GM18870 (cell line): ENCODE measurements at regions not wholly inside any gene's neighbourhood (a gene's known extent, or its start where the extent isn't known, plus 50 kb on each side); places are given as distances from the start of the nearest gene placed in this dataset.
"Not testable (repeated sequence)": the region's sequence is repeated elsewhere in the genome, so short reads cannot be mapped to it uniquely, and the experiment has no call there.

Experiments used
- ATAC-seq: cut with Tn5 transposase; IDR thresholded peaks from one replicate; pipeline ENCODE4 v1.9.1; 2021; ENCODE audit warnings: moderate library complexity; ENCODE audit not compliant: unreplicated experiment

DNA sequence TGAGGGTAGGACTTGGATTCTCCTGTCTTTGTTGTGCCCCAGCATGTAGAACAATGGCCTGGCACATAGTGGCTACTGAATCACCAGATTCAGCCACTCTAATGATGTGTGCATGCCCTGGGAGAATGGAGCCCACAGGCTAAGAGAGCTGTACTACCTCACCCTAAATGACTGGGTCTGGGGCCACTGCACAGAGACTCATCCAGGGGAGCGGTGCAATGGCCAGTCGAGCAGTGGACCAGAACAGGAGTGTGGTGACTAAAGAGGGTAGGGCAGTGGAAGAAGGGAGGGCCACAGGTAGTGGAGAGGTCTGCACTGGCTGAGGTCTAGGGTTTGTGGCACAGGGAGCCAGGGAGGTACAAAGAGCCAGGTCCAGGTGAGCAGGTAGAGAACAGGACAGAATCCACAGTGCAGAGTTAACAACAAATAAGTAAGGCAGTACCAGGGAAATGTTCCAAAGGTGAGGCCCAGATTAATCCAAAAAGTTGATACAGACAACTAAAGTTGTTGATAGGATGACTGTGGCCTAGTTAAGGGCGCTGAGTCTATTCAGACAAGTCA, 142.7 kb upstream of the ATP11B start:
- no peak for ATAC-seq

DNA sequence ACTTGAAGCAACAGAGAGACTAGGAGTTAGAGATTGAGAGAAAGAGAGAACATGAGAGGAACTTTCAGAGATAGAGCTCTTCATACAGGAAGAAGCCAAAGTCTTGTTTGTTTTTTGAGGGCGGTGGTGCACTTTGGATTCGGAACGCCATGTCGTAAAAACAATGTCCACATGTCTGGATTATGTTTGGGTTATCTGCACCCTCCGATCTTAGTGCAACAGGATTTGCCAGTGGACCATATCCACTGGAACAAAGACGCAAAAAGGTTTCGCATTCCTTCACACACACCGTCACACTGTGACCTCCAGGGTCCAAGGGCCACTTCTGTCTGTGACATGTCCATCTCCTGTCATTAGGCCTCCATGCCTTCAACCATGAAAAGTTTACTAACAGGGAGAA, 141.8 kb upstream of the ATP11B start:
- no peak for ATAC-seq

DNA sequence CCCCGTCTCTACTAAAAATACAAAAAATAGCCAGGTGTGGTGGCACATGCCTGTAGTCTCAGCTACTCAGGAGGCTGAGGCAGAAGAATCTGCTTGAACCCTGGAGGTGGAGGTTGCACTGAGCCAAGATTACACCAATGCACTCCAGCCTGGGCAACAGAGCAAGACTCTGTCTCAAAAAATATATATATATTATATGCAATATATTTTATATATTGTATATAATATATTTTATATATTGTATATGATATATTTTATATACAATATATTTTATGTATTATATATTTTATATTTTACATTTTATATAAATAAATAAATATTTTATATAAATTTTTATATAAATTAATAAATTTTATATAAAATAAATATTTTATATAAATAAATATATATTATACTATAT, 140.2 kb upstream of the ATP11B start:
- ATAC-seq = not testable (repeated sequence)

- ATAC-seq = no peak
These were observed 124.8 kb upstream of the ATP11B start for GRCh38 chr3:182668541-182668940.

GRCh38 chr3:182668974-182669373, 124.3 kb upstream of the ATP11B start:
- ATAC-seq = no peak

DNA sequence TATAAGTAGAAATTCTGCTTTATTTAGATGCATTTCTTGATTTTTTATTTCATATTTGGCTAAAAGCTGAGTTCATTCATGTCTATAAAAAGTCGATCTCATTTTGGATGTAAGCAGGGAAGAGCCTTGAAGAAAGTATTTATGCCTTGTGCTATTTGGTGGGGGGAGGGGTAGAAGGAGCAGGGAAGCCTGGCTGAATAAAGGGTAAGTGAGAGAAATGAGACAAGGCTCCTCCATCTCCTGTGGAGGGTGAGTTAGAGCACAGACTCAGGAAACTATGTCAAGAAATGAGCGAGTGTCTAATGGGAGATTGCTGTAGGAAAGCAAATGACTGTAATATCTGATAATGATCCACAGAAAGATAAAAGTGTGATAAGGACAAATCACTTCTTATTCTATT, 121.8 kb upstream of the ATP11B start:
- ATAC-seq = no peak

- no peak for ATAC-seq
These were observed 121.4 kb upstream of the ATP11B start for GRCh38 chr3:182671942-182672341.

- no peak for ATAC-seq
These were observed 120.0 kb upstream of the ATP11B start for GRCh38 chr3:182673336-182673735.

- peak; percentile 66 for ATAC-seq
These were observed 110.8 kb upstream of the ATP11B start for GRCh38 chr3:182682263-182683241.

DNA sequence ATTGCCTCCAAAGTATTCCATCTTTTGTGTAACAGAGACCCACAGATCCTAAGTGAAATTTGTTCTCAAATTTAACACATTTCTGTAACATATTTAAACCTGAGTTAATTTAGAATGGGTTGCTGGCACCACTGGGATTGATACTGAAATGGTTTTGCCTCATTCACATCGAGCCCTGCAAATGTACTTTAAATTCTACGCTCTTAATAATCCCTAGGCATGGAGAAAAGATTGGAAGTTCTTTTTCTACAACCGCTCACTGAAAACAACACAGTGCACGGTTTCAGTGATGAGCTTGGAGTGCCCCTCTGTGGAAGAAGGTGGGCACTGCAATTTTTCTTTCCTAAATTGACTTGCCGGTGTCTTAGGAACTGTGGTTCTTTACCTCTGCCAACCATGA, 109.9 kb upstream of the ATP11B start:
- peak; percentile 77 for ATAC-seq

- ATAC-seq = peak; percentile 16
These were observed 109.4 kb upstream of the ATP11B start for GRCh38 chr3:182683858-182684257.

- no peak for ATAC-seq
These were observed 107.0 kb upstream of the ATP11B start for GRCh38 chr3:182686033-182686886.

DNA sequence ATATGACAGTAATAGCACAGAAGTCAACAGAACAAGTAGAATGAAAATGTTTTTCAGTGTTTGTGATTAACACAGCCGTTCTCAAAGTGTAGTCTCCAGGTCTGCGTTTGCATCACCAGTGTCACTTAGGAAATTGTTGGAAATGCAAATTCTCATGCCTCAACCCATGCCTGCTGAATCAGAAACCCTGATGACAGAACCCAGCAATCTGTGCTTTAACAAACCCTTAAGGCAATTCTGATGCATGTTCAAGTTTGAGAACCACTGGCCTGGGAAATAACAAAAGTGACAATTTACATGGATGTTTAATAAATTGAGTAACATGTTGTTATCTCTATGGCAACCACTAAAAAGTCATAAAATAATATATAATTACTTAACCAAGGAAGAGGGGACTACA, 103.1 kb upstream of the ATP11B start:
- no peak for ATAC-seq

DNA sequence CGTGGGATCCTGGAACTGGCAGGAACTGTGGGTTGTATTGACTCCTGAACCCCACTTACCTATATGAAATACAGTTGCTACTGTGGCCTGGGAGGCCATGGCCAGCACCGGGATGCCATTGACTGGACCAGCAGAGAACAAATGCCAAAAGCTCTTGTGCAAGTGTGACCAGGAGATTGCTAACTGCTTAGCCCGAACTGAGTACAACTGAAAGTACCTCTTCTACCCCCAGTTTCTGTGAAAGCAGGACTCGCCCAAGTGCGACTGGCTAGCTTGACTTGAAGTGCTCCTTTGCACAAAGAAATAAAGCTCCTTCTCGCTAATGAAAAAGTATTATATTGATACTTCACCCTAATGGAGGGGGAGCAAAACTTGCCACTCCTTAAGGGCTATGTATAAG, 101.3 kb upstream of the ATP11B start:
- peak; percentile 76 for ATAC-seq

GRCh38 chr3:182692695-182693094, 100.6 kb upstream of the ATP11B start:
- ATAC-seq = no peak

DNA sequence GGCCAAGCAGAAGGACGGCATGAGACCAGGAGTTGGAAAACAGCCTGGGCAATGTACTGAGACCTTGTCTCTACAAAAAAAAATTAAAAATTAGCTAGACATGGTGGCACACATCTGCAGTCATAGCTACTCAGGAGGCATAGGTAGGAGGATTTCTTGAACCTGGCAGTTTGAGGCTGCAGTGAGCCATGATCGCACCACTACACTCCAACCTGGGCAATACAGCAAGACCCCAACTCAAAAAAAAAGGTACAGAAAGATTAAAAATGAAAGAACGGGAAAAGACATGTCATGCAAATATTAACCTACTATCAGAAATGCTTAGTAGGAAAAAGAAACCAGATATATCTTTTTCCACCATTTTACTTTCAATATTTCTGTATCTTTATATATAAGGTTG, 99.6 kb upstream of the ATP11B start:
- no peak for ATAC-seq

- ATAC-seq = no peak
These were observed 96.4 kb upstream of the ATP11B start for GRCh38 chr3:182696916-182697315.

DNA sequence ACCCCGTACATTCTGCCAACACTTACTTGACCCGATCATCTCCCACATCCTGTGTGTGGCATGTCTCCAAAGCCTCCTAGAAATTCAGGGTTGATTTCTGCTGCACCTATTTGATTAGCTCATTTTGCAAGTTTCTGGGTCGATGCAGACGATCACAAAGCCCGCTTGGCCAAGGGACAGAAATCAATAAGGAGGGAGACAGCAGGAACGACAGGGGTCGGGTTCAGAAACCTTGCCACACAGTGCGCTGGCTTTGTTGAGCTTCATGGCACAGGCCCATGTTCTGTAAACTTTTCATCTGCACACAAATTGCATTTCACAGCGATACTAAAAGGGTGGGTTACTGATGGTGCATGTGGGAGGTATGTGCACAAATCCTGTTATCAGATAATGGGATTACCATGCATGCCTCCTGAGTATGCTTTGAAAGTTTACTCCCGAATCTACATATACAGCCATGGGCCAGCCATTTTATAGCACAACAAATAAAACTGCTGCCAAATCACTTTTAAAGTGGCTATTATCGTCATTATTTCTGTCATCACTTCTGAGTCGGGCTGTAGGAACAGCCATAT, 95.9 kb upstream of the ATP11B start:
- ATAC-seq = no peak

DNA sequence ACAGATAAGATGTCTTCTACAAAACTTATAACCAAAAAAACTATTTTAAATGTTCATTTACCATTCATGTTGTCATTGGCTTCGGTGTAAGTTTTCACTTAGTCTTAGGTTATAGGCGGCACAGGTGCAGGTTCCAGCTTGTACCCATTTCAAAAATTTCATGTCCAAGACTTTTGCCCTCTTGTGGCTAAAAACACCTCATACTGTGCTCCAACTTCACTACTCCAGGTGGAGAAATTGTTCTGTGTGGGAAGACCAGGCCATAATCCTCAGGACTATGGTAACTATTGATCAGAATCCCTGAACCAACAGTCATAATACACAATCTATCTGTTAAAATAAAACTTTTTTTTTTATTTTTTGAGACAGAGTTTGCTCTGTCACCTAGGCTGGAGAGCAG, 95.2 kb upstream of the ATP11B start:
- ATAC-seq = no peak

DNA sequence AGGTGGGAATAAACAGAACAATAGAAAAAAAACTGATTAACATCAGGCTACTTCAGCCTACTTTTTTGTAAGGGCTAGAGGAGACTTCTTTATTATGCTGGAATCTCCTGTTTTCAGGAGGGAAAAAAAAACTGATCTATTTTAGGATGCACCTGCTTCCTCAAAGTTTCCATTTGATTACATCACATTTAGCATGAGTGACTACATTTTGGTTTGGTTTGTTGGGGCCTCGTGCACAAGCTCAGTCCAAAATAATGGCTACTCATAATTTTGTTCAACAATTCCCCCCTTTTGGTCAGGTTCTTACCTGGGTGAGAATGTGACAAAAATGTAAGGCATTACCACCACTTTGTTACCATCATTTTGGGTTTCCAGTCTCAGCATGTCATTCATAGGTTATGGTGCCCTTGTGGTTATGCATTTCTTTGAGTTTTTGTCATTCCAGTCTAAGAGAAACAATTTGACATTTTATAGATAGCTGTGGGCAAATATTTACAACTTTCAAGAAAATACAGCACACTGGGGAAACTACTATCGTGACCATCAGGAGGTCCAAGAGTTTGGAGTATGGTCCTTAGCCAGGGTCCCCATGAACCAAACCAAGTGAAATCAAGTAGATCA, 93.6 kb upstream of the ATP11B start:
- ATAC-seq = no peak

DNA sequence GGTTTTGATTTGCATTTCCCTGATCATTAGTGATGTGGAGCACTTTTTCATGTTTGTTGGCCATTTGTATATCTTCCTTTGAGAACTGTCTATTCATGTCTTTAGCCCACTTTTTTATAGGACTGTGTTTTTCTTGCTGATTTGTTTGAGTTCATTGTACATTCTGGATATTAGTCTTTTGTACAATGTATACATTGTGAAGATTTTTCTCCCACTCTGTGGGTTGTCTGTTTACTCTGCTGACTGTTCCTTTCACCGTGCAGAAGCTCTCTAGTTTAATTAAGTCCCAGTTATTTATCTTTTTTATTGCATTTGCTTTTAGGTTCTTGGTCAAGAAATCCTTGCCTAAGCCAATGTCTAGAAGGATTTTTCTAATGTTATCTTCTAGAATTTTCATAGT, 91.1 kb upstream of the ATP11B start:
- ATAC-seq = no peak
